PC-3 (cell line): ENCODE measurements at regions not wholly inside any gene's neighbourhood (a gene's known extent, or its start where the extent isn't known, plus 50 kb on each side); places are given as distances from the start of the nearest gene placed in this dataset.

ENCODE experiments used
- ATAC-seq: fragments of 200-7000 bp; cut with Tn5 transposase; 2 replicates; pipeline ENCODE4 v1.9.1; 2020; ENCODE audit warnings: mild to moderate bottlenecking, moderate library complexity
- BruUV-seq: library from RNA; stranded (reverse); fragments of 400-500 nt; replicated peaks from 2 replicates; lab custom pipeline; 2021; lab: Mats Ljungman, UMichigan
- CTCF ChIA-PET: fragments of 300-600 bp; sonication (Branson Sonifier 250); formaldehyde crosslinking; loops from one replicate; lab custom pipeline; 2022; ENCODE audit warnings: antibody characterized with exemption; lab: Charles Lee
- POLR2A ChIA-PET: fragments of 300-600 bp; sonication (Branson Sonifier 250); formaldehyde crosslinking; loops from one replicate; lab custom pipeline; 2022; ENCODE audit warnings: antibody characterized with exemption; ENCODE audit not compliant: unreplicated experiment; lab: Charles Lee
- DNase-seq: peaks from one replicate; pipeline ENCODE4 v3.0.0-alpha.2; 2015
- H2AFZ ChIP-seq: fragments of 300-600 bp; sonication (generic); 2 replicates; pipeline ENCODE4 v1.6.0; 2016; ENCODE audit warnings: antibody characterized with exemption, low read length
- H3F3A ChIP-seq: fragments of 300-600 bp; sonication (generic); one replicate; pipeline ENCODE4 v1.6.0; 2017; ENCODE audit warnings: antibody characterized with exemption, low read length, control low read depth, mild to moderate bottlenecking; ENCODE audit not compliant: unreplicated experiment
- H3K27ac ChIP-seq: fragments of 300-600 bp; sonication (generic); 2 replicates; pipeline ENCODE4 v1.5.1; 2016; ENCODE audit warnings: mild to moderate bottlenecking, low read length
- H3K27me3 ChIP-seq: fragments of 300-600 bp; sonication (generic); 2 replicates; pipeline ENCODE4 v1.6.1; 2016; ENCODE audit warnings: low read length, mixed read lengths
- H3K36me3 ChIP-seq: fragments of 300-600 bp; sonication (generic); 2 replicates; pipeline ENCODE4 v1.6.1; 2016; ENCODE audit warnings: low read depth, mixed run types, low read length, mixed read lengths
- H3K4me1 ChIP-seq: fragments of 300-600 bp; sonication (generic); 2 replicates; pipeline ENCODE4 v1.5.1; 2016; ENCODE audit warnings: low read length; ENCODE audit not compliant: insufficient read depth
- H3K4me2 ChIP-seq: fragments of 300-600 bp; sonication (generic); 2 replicates; pipeline ENCODE4 v1.6.0; 2016; ENCODE audit warnings: low read length
- H3K4me3 ChIP-seq: fragments of 300-600 bp; sonication (generic); 2 replicates; pipeline ENCODE4 v1.5.1; 2016; ENCODE audit warnings: mild to moderate bottlenecking, low read length, mixed read lengths
- H3K79me2 ChIP-seq: fragments of 300-600 bp; sonication (generic); 2 replicates; pipeline ENCODE4 v1.6.1; 2017; ENCODE audit warnings: low read length, mixed read lengths
- H3K9ac ChIP-seq: fragments of 300-600 bp; sonication (generic); 2 replicates; pipeline ENCODE4 v1.6.0; 2016; ENCODE audit warnings: mild to moderate bottlenecking, low read length
- H3K9me2 ChIP-seq: fragments of 300-600 bp; sonication (generic); replicated peaks from 2 replicates; pipeline ENCODE4 v1.6.1; 2016; ENCODE audit warnings: mixed run types, low read length, mixed read lengths
- H3K9me3 ChIP-seq: fragments of 300-600 bp; sonication (generic); 2 replicates; pipeline ENCODE4 v1.6.1; 2016; ENCODE audit warnings: low read length, mixed read lengths
- H4K20me1 ChIP-seq: fragments of 300-600 bp; sonication (generic); 2 replicates; pipeline ENCODE4 v1.6.1; 2016; ENCODE audit warnings: low read length, mixed read lengths
- CTCF ChIP-seq: fragments of 300-600 bp; sonication (generic); conservative IDR thresholded peaks from 2 replicates; pipeline ENCODE4 v1.5.1; 2017; ENCODE audit warnings: antibody characterized with exemption, low read depth, mild to moderate bottlenecking, low read length
- EZH2 ChIP-seq: fragments of 300-600 bp; sonication (generic); IDR thresholded peaks from one replicate; pipeline ENCODE4 v1.6.1; 2017; ENCODE audit warnings: antibody characterized with exemption, mild to moderate bottlenecking, low read length; ENCODE audit not compliant: unreplicated experiment
- EZH2phosphoT487 ChIP-seq: fragments of 300-600 bp; sonication (generic); IDR thresholded peaks from 2 replicates; pipeline ENCODE4 v1.6.1; 2018; ENCODE audit warnings: mild to moderate bottlenecking, antibody characterized with exemption, low read length, borderline replicate concordance
- intact Hi-C: fragments of 100-400 bp; cut with micrococcal nuclease; formaldehyde crosslinking; loops from 2 replicates; pipeline ENCODE4 v1.9.0; 2023

GRCh38 chr5:51748647-51749046 lies 365.4 kb downstream of the ISL1 start:
- no peak overlapping the region for H3K4me2 ChIP-seq
- no peak for TF ChIP-seq EZH2
- no peak for TF ChIP-seq EZH2phosphoT487
- TF ChIP-seq CTCF: no peak
- H2AFZ ChIP-seq: no peak overlapping the region
- H3F3A ChIP-seq: no peaks in the 10 kb centered on the region
- H3K4me1 ChIP-seq: no peaks in the 10 kb centered on the region
- no peak for ATAC-seq
- no peaks in the 10 kb centered on the region for H3K36me3 ChIP-seq
- no peak for DNase-seq
- CTCF ChIA-PET: no interaction called here
- H3K9me2 ChIP-seq: no peaks in the 10 kb centered on the region
- no peaks in the 10 kb centered on the region for H4K20me1 ChIP-seq
- POLR2A ChIA-PET: no interaction called here
- no peaks in the 10 kb centered on the region for H3K9me3 ChIP-seq
- H3K79me2 ChIP-seq: no peaks in the 10 kb centered on the region
- no peak overlapping the region for H3K9ac ChIP-seq
- H3K27ac ChIP-seq: no peak overlapping the region
- H3K4me3 ChIP-seq: no peak overlapping the region
- no peaks in the 10 kb centered on the region for H3K27me3 ChIP-seq
- BruUV-seq: no TSS peak
- intact Hi-C loops: no loop called here
